ENCODE measurements at regions not wholly inside any gene's neighbourhood (a gene's known extent, or its start where the extent isn't known, plus 50 kb on each side); places are given as distances from the start of the nearest gene placed in this dataset.

DNA sequence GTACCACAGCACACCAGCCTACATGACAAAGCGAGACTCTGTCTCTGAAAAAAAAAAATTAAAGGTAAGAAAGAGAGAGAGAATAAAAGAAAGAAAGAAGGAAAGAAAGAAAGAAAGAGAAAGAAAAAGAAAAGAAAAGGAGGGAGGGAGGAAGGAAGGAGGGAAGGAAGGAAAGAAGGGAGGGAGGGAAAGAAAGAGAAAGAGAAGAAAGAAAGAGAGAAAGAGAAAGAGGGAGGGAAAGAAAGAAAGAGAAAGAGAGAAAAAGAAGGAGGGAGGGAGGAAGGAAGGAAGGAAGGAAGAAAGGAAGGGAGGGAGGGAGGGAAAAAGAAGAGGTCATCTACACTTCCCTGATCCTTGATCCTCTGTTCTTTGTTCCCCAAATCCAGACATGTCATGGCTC is 104.8 kb upstream of the GJB5 start:
- Histone ChIP-seq H3K9me3 (no peaks in the 10 kb centered on the region), H3K4me1 (no peaks in the 10 kb centered on the region), H3K36me3 (no peaks in the 10 kb centered on the region), H3K27me3 (no peaks in the 10 kb centered on the region), H3K4me3 (ENCODE audit: low read depth, low read length) (no peak overlapping the region)
- TF ChIP-seq, protein P1, sequence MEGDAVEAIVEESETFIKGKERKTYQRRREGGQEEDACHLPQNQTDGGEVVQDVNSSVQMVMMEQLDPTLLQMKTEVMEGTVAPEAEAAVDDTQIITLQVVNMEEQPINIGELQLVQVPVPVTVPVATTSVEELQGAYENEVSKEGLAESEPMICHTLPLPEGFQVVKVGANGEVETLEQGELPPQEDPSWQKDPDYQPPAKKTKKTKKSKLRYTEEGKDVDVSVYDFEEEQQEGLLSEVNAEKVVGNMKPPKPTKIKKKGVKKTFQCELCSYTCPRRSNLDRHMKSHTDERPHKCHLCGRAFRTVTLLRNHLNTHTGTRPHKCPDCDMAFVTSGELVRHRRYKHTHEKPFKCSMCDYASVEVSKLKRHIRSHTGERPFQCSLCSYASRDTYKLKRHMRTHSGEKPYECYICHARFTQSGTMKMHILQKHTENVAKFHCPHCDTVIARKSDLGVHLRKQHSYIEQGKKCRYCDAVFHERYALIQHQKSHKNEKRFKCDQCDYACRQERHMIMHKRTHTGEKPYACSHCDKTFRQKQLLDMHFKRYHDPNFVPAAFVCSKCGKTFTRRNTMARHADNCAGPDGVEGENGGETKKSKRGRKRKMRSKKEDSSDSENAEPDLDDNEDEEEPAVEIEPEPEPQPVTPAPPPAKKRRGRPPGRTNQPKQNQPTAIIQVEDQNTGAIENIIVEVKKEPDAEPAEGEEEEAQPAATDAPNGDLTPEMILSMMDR (IDR thresholded peaks at IDR 0.05; ENCODE audit: low read depth, low read length), result no peak
- DNase-seq, result no peak

DNA sequence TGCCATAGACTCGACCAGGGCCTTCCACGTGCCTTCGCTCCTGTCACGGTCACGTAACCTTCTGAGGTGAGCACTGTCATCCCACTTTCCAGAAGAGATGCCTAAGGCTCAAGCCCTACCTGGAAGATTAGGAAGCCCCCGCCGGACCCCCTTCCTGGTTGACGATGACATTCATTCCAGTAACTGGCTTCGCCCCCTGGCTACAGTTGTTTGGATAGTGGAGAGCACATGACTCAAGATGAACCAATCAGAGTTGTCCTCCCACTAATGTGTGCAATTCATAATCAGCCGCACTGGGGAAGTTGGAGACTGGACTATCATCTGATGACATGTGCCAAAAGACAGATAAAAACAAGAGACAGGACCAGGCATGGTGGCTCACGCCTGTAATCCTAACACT is 104.0 kb upstream of the GJB5 start:
- no peak for DNase-seq
- H3K4me3 ChIP-seq (ENCODE audit: low read depth, low read length), result no peak overlapping the region
- H3K36me3 ChIP-seq, result no peaks in the 10 kb centered on the region
- no peaks in the 10 kb centered on the region for H3K4me1 ChIP-seq
- H3K9me3 ChIP-seq, result no peaks in the 10 kb centered on the region
- no peaks in the 10 kb centered on the region for H3K27me3 ChIP-seq
- TF ChIP-seq, protein P1 (IDR thresholded peaks at IDR 0.05; ENCODE audit: low read depth, low read length), result no peak

DNA sequence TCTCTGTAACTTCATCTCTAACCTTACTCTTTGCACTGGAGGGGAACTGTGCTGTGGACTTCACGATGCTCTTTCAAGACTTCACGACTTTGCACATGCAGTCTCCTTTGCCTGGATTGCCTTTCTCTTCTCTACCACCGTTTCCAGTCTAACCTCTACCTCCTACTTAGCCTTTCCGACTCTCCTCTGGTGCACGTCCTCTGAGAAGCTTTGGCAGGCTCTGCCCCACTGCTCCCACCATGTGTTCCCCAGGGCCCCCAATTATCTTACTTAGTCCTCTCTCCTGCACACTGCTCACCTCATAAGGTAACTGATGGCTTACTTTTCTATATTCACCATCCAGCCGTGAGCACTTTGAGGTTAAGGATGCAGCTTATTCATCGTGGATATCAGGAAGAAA is 101.7 kb upstream of the GJB5 start:
- Histone ChIP-seq H3K4me3 (ENCODE audit: low read depth, low read length) (no peak overlapping the region), H3K4me1 (no peaks in the 10 kb centered on the region), H3K36me3 (no peaks in the 10 kb centered on the region), H3K27me3 (no peaks in the 10 kb centered on the region), H3K9me3 (no peaks in the 10 kb centered on the region)
- TF ChIP-seq, protein P1 (IDR thresholded peaks at IDR 0.05; ENCODE audit: low read depth, low read length), result no peak
- DNase-seq, result no peak

DNA sequence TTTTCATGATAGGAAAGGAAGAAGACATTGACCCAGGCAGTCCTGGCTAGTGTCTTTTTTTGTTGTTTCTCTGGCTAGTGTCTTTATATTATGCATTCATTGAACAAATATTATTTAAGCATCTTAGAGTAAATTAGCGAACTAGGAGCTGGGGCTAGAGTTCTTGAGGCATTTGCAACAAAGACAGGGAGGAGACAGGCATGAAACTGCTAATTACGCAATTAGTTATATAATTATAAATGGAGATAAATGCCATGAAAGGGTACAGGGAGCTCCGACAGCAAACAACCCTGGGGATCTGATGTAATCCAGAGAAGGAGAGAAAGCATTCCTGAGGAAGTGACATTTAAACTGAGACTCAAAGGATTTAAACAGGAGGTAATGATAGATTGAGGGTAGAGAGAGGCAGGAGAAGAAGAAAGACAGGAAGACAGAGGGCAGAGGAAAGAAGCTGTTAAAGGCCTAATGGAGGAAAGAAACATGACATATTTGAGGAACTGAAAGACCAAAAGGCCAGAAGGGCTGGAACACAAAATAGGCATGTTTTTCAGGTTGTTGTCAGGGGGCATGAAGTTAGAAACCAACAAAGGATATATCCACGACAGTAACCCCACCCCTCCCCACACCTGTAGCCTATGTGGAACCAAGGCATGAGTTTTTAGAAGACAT is 99.5 kb upstream of the GJB5 start:
- no peak for DNase-seq
- H3K4me3 ChIP-seq (ENCODE audit: low read depth, low read length), result no peak overlapping the region
- no peaks in the 10 kb centered on the region for H3K9me3 ChIP-seq
- H3K36me3 ChIP-seq, result no peaks in the 10 kb centered on the region
- H3K4me1 ChIP-seq, result no peaks in the 10 kb centered on the region
- no peaks in the 10 kb centered on the region for H3K27me3 ChIP-seq
- TF ChIP-seq, protein P1 (IDR thresholded peaks at IDR 0.05; ENCODE audit: low read depth, low read length), result no peak

DNA sequence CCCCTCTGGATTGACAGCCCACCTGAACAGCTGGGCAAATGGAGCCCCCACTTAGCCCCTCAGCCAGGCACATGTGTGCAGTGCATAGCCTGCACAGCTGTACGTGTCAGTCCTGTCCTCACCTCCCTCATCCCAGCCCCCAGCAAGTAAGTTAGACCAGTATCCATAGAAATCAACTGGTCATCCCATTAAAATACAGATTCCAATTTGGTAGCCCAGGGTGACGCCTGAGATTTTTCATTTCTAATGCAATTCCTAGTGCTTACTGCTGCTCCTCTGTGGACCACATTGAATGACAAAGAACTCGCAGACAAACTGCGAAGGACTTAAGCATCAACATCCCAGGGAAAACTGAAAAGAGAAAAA is 99.0 kb upstream of the GJB5 start:
- DNase-seq, result no peak
- TF ChIP-seq, protein P1 (IDR thresholded peaks at IDR 0.05; ENCODE audit: low read depth, low read length), result no peak
- Histone ChIP-seq H3K4me3 (ENCODE audit: low read depth, low read length) (no peak overlapping the region), H3K9me3 (no peaks in the 10 kb centered on the region), H3K27me3 (no peaks in the 10 kb centered on the region), H3K4me1 (no peaks in the 10 kb centered on the region), H3K36me3 (no peaks in the 10 kb centered on the region)

DNA sequence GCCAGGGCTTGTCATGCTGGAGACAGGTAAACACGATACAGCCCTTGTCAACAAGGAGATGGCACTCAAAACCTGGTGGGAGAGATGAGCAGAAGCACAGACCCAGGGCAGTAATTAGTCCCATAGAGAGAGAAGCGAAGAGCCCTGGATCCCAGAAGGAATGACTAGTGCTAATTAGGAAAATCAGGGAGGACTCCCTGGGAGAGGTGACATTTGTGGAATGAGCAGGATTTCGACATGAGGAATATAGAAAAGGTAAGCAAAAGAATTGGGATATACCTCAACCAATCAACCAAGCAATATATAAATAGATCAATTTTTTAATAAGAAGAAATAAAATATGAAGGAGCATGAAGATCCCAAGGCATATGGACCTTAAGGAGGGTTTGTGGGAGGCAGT is 98.5 kb upstream of the GJB5 start:
- TF ChIP-seq, protein P1 (IDR thresholded peaks at IDR 0.05; ENCODE audit: low read depth, low read length), result no peak
- Histone ChIP-seq H3K4me1 (no peaks in the 10 kb centered on the region), H3K9me3 (no peaks in the 10 kb centered on the region), H3K4me3 (ENCODE audit: low read depth, low read length) (no peak overlapping the region), H3K27me3 (no peaks in the 10 kb centered on the region), H3K36me3 (no peaks in the 10 kb centered on the region)
- no peak for DNase-seq

All from BE2C (cell line).